Adrenal gland (tissue), 5 donors: ENCODE measurements at regions not wholly inside any gene's neighbourhood (a gene's known extent, or its start where the extent isn't known, plus 50 kb on each side); places are given as distances from the start of the nearest gene placed in this dataset.

ENCODE experiments used
- POLR2A ChIP-seq, 2 donors: fragments of 450-650 bp; IDR thresholded peaks; one replicate each; pipeline ENCODE4 v1.6.1; 2017; ENCODE audit warnings: antibody characterized with exemption in 2 of 2, mild to moderate bottlenecking in 2 of 2, moderate library complexity in 1 of 2
- TF ChIP-seq, protein P1 (sequence below), 6 experiments: fragments of 450-650 bp in 4 of 6; fragments of 200-600 bp in 2 of 6; sonication (generic) in 1 of 6; IDR thresholded peaks; 1 replicate in 5 of 6; 2 replicates in 1 of 6; pipeline versions ENCODE4 v1.5.1 to v1.8.0; 2016 to 2021; ENCODE audit warnings: antibody characterized with exemption in 6 of 6, mild to moderate bottlenecking in 2 of 6, moderate library complexity in 1 of 6
- donor health status: DM: no; HTN: no; CAD: no.

DNA sequence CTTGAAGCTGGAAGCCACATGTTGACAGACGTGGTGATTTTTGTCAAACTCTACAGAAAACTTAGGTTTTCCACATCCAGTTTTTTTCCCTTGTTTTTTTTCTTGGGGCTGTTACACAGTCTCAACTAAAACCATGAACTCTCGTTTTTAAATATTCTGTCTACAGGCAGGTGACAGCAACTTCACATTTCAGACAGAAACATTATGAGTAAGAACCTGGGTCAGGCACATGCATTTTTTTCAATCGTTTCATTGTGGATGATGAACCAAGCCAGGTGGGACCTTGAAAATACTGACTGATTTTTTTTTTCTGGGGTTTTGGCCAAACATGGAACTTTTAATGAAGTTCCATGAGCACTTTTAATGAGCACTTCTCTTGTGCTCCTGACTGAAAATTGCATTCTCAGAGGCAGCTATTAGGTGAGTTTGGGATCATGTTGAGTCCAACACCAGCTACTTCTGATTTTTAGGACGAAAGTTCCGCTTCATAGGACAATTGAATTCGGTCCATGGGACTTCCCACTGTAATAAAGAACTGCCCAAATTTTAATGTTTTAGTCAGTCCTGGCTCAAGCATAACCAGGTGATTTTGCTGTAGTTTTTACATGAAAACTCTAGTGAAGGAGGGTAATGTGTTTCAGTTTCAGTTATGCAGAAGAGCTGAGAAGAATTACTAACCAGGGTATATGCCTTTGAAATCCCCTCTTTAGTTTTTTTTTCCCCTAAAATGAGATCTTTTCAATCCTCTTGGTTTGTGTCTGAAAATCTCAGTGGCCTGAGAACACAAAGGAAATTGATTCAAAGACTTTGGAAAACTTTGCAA, 93.2 kb upstream of the ADAMTS16 start:
- TF ChIP-seq, protein P1, sequence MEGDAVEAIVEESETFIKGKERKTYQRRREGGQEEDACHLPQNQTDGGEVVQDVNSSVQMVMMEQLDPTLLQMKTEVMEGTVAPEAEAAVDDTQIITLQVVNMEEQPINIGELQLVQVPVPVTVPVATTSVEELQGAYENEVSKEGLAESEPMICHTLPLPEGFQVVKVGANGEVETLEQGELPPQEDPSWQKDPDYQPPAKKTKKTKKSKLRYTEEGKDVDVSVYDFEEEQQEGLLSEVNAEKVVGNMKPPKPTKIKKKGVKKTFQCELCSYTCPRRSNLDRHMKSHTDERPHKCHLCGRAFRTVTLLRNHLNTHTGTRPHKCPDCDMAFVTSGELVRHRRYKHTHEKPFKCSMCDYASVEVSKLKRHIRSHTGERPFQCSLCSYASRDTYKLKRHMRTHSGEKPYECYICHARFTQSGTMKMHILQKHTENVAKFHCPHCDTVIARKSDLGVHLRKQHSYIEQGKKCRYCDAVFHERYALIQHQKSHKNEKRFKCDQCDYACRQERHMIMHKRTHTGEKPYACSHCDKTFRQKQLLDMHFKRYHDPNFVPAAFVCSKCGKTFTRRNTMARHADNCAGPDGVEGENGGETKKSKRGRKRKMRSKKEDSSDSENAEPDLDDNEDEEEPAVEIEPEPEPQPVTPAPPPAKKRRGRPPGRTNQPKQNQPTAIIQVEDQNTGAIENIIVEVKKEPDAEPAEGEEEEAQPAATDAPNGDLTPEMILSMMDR (IDR thresholded peaks at IDR 0.05) = no peak
- TF ChIP-seq POLR2A (IDR thresholded peaks at IDR 0.05) = no peak
